ENCODE measurements at regions not wholly inside any gene's neighbourhood (a gene's known extent, or its start where the extent isn't known, plus 50 kb on each side); places are given as distances from the start of the nearest gene placed in this dataset.
"Not testable (repeated sequence)": the region's sequence is repeated elsewhere in the genome, so short reads cannot be mapped to it uniquely, and the experiment has no call there.

GRCh38 chr20:1825507-1825906, 69.7 kb upstream of the SIRPA start:
- no peak for DNase-seq

DNA sequence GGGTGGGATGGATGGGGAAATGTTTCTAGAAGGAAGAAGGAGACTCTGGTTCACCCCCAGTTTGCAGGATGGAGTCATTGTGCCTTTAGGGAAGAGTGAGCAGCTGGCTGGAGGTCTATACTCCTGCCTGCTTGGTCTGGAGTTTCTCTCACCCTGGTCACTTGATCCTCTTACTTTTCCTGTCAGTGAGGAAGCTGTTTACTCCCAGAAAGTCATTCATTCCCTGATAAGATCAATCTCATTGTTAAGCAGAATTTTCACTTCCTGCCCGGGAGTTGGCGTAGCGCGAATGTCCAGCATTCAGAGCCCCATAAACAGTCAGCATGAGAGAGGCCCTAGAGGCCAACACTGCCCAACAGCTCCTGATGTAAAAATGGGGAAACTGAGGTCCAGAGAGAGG, 70.4 kb upstream of the SIRPA start:
- no peak for DNase-seq

DNA sequence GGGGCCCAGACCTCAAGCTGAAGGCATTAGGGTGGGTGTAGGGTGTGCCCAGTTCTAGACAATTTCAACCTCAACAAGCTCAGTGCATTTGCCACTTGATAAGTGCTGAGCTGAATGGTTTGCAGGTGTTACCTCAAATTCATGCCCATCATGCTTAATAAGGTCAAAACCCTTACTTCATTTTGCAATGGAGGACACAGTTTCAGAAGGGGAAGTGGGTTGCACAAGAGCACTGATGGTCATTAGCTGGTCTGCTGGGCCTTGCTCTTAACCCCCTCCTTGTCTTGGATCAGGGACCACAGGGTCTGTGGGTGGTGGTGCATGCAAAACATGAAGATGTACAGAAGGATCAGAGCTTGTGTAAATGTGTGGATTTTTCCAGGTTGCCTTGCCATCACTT, 71.0 kb upstream of the SIRPA start:
- DNase-seq, result no peak

DNA sequence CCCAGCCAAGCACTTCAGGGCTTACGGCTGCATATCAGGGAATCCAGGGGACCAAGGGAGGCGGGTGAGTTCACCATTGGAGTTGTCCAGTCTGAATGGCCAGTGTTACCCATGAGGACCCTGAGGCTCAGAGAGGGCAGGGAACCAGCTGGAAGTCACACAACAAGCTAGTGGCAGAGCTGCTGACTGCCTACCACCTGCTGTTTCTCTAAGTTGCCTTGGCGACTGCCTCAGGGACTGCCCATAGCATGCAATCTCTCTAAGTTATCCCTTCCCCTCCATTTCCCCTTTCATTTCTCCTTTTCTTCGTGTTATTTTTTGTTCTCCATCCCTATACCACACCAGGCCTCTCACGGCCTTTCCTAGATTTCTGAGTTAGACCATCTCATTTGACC, 71.8 kb upstream of the SIRPA start:
- no peak for DNase-seq

DNA sequence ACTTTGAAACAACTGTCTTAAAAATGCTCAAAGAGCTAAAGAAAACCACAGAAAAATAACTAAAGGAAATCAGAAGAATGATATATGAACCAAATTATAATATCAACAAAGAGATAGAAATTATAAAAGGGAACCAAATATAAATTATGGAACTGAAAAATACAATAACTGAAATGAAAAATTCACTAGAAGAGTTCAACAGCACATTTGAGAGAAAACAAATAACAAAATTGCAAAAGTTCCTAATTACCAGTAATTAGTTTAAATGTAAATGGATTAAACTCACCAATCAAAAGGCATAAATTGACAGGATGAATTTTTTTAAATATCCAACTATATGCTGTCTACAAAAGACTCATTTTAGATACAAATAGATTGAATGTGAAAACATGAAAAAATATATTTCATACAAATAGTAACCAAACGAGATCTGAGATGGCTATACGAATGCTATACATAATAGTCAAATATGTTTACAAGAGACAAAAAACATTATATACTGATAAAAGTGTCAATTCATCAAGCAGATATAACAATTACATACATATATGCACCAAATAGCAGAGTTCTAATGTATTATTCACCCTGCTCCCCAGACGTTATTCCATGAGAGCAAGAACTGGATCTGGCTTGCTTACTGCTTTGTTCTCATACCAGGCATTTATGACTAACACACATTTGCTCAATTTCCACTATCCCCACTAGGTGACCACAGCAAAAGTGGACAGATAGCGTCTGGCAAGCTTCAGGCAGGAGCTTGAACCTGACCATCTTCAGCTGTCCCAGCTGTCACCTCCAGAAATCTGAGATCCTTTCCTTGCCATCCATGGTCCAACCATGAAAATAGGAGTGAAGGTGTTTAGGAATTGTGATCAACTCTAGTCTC, 72.4 kb upstream of the SIRPA start:
- DNase-seq, result no peak

- DNase-seq, result no peak
Measured at GRCh38 chr20:1820138-1821079, 74.8 kb upstream of the SIRPA start.

DNA sequence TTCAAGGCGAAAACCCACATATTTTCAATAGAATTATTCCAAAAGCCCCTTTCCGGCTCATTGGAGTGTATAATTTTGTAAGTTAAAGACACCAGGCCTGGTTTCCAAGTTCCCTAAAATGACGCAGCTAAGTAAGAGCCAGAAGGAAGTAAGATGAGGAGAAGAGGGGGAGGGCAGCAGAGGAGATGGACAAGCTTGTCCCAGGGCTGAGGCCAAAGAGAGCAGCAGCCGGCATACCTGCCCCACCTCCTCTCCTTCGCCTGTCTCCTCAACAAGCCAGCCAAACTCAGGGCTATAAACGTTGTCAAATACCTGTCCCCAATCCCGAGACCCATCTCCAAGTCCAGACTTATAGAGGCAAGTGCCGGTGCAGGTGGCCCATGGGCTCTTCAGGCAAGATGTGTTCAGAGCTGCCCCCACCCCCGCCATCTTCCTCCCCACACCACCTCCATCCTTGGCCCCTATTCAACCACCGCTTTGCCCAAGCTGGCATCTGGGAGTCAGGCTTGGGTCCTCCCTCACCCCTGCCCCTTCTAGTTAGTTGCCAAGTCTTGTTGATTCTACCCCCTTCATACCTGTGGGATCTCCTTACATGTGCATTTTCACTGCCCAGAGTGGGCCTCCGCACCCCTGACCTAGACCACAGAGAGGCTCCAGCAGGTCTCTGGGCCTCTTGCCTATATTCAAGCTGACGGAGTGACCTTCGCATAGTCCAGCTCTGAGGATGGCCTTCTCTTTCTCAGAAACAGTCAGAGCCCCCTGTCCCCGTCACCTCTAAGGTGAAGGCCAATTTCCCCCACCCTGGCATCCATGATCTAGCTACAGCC, 75.7 kb upstream of the SIRPA start:
- DNase-seq, result no peak

DNA sequence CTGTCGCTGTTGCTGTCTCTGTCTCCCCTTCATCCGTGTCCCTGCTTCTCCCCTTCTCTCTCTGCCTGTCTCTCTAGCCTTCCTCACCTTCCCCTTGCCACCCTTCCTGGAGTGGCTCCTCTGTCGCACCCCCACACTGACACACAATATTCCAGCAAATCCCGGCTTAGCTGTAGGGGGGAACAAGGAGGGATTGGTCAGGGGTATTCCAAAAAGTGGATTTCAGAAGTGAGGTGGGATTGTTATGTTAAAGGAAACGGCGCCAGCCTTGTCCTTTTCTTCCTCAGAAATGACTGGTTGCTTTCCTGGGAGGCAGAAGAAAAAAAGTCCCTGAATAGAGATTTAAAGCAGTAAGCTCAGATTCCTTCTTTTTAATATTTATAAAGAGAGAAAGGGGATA, 76.3 kb upstream of the SIRPA start:
- DNase-seq, result no peak

- DNase-seq, result no peak
Measured at GRCh38 chr20:1818247-1818840, 76.9 kb upstream of the SIRPA start.

DNA sequence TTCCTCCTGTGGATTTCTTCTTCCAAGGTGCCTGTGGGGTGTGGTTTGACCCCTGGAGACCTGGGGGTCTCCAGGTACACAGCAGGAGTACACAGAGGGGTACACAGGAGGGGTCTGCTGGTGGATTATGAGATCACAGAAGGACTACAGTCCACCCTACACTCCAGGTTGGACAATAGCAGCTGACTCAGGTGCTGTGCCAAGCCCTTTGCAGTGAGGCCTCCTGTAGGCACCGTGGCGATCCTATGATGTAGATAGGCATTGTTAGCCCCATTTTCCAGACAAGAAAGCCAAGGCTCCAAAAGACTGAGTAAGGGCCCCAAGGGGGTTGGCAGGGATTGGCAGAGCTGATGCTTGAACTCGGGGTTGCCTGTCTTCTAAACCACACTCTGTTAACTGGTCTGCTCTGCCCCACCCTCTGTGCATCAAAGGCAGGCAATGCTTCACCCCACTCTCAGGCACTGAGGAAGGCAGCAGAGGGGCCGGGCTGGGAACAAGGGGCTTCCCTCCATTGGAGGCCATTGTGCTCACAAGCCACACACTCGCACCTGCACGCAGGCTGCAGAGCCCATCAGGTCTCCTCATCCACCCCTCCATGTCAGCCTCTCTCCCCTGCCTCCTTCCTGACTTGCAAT, 77.5 kb upstream of the SIRPA start:
- DNase-seq, result no peak

DNA sequence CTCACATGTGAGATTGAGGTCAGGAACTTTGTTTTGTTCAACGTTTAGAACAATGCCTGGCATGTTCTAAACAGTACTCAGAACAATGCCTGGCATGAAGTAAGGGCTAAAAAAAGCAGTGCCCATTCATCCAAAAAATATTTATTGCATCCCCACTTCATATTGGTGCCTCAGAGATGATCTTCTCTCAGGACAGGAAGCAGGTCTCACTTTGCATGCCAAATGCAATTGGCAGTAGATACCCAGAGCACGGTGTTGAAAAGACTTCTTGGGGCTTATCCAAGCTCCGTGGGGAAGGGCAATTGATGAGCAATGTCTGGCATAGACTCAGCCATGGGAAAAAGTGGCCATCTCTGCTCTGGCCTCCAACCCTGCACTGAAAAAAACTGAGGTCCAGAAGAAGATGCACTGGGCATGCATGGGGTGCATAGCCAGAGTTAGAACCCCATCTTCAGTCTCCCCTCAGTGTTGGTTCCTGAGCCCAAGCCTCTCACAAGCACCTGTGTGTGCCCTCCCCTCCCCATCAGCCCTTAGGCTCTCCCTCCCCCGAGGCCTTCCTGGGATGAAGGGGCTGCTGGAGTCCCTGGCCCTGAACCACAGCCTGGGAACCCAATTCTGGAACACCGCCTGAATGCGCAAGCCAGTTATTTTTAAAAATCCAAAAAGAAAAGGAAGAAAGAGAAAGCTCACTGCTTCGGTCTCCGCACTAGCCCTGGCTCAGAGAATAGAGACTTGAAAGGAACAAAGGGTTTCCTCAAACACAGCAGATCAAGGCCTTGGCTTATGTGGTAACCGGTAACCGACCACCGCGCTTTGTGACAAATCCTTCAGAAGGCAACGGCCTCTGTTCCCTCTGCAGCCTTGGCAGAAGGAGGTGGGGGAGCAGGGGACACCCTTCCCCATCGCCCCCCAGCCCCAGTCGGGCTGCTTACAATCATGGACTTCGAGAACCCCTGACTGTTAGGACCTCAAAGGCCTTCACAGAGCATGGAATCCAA, 78.5 kb upstream of the SIRPA start:
- no peak for DNase-seq

- DNase-seq, result no peak
Measured at GRCh38 chr20:1815502-1816085, 79.6 kb upstream of the SIRPA start.

DNA sequence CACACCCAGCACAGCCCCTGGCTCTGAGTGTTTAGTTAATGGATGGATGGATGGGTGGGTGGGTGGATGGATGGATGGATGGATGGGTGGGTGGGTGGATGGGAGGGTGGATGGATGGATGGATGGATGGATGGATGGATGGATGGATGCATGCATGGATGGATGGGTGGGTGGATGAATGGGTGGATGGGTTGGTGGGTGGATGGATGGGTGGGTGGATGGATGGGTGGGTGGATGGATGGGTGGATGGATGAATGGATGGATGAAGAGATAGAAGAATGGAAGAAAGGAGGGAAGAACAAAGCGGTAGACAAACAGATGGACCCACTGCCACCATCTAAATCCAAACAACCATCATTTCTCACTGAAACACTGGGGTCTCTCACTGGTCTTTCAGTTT, 80.3 kb upstream of the SIRPA start:
- DNase-seq, result not testable (repeated sequence)

DNA sequence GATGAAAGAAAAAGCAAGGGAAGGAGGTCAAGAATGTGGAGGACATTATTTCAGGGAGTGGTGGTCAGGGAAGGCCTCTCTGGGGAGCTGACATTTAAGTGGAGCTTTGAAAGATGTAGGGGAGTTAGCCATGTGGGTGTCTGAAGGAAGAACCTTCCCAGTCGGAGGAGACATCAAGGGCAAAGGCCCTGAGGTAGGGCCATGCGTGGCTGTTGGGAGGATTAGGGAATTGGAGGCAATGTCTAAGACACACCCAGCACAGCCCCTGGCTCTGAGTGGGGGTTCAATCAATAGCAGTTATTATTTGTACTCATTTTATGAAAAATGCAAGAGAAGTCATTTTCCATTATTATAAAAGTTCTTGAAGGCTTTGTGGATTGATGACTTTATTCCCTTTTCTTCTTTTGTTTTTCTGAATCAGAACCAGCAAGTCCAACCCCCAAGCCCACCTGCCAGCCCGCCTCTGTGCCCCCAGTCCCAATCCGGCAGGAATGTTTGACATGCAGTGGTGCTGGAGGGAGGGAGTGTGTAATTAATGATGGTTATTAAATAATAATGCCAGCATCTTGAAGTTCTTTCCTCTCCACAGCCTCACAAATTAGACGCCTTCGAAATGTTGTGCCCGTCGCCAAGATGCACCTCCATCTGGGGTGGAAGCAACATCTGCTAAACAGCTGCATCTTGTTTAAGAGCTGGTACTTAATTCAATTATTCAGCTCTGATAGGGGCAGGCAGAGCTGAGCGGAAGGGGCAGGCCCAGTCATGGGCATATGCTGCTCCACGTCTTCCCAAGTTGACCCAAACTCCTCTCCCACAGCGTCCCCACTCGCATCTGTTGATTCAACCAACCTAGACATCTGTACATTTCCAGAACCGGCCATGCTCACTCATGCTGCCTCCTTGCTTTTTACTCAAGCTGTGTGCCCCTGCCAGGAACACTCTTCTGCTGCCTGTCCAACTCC, 81.3 kb upstream of the SIRPA start:
- DNase-seq, result no peak

- DNase-seq, result no peak
Measured at GRCh38 chr20:1813101-1813529, 82.1 kb upstream of the SIRPA start.

DNA sequence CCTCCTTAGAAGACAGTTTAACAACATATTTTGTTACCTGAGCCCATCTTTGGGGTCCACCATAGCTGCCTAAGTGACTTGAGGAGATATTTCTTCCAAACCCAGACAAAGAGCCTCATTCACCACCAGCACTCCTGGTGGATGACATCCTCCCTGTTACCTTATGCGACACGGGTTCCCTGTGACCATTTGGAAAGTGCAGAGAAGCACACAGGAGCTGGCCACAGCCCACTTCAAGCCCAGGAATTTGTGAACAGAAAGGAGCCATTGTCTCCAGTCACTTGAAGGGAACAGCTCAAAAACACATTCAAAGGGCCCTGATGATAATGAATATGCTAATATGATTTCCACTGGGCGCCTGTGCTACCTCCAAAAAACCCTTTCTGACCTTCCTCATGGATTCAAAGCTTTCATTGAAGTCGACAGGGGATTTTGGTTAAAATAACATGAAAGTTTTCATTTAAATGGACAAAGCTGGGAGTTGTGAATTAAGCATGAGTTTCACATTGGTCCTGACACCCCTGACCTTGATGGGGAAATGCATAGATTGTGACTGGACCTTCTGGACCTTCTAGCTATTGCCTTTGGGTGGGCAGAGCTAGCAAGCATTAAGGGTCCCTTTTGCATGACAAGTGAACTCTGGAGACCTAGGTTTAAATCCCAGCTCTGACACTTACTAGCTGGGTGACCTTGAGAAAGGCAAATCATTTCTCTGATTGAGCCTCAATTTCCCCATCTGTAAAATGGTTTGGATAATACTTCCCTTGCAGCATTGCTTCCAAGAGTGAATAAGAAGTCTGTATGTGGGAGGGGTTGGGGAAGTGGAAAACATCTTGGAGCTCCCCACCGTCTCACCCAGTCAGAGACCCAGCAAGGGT, 83.3 kb upstream of the SIRPA start:
- no peak for DNase-seq

- no peak for DNase-seq
Measured at GRCh38 chr20:1810926-1811620, 84.1 kb upstream of the SIRPA start.

DNA sequence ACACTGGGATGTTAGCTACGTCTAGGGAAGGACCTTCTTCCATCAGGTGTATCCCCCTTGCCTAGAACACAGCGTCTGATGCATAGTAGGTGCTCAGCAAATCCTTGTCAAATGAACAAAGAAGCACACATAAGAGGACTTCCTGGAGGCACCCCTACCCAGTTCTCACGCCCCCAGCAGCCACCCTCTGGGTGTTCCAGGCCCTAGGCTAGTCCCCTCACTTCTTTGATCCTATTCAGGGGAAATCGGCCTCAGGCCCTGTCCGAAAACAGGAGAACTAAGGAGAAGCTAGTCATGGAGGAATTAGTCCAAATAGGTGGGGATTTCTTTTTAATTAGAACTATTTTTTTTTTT, 84.7 kb upstream of the SIRPA start:
- DNase-seq, result no peak

All from NCI-H510A treated with DMSO at 0.1 percent for 48 hours (cell line).